HG03378 (cell line): ENCODE measurements at regions not wholly inside any gene's neighbourhood (a gene's known extent, or its start where the extent isn't known, plus 50 kb on each side); places are given as distances from the start of the nearest gene placed in this dataset.
"Not testable (repeated sequence)": the region's sequence is repeated elsewhere in the genome, so short reads cannot be mapped to it uniquely, and the experiment has no call there.

ENCODE experiments used
- ATAC-seq: cut with Tn5 transposase; IDR thresholded peaks from one replicate; pipeline ENCODE4 v1.9.1; 2021; ENCODE audit warnings: mild to moderate bottlenecking, moderate library complexity; ENCODE audit not compliant: unreplicated experiment

DNA sequence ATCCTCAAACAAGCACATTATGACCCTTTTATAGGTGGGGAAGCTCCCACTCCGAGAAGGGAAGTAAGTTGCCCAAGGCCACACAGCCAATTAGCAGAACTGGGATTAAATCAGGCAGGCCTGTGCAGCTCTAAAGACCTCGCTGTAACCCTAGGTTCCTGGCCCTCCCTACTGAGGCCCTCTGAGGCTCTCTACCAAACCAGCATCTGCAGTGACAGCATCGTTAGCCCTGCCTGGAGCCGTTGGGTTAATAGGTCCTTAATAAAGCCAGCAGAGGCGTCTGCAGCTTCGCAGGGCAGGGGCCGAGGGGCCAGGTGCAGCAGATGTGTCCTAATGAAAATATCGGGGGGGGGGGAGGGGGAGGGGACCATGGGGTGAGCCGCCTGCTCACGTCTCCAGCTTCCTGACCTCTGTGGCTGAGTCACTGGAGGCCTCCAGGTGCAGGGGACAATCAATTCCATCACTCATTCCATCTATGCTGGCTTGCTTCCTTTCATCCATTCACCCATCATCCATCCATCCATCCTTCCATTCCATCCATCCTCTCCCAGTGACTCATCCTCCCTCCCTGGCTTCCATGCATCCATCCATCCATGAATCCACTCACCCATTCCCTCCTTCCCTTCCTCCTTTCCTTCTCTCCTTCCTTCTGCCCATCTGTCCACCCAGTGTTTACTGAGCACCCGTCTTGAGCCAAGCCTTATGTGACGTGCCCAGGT, 203.9 kb downstream of the C9orf50 start:
- no peak for ATAC-seq

DNA sequence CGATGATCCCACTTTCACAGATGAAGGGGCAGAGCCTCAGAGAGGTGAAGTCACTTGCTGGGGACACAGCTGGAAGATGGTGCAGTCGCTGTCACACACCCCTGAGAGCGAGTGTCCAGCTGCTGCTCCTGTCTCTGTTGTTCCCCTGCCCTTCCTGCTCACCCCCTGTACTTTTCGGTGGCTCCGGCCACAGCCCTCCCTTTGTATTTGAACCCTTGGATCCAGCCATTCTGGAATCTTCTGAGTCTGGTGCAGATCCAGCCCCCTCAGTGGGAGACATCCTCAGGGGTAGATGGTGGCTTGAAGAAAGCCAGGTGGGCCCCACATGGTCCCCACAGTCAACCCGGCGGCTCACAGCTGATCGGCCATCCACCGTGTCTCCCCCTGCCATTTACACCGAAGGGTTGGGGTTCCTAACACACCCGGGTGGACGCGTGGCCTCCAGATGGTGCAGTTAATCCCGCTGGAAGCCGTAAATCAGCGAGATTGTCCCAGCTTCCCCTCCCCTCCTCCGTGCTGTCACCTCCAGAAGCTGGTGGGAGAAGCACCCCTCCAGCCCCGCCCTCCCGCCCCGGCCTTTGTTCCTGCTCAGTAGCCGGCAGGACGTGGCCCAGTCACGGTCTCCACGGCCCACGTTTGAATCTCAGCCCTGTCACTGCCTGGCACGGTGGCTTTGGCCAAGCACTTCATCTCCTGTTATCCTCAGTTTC, 204.8 kb downstream of the C9orf50 start:
- ATAC-seq = no peak

- no peak for ATAC-seq
Observed at GRCh38 chr9:129414993-129415941, 205.6 kb downstream of the C9orf50 start.

DNA sequence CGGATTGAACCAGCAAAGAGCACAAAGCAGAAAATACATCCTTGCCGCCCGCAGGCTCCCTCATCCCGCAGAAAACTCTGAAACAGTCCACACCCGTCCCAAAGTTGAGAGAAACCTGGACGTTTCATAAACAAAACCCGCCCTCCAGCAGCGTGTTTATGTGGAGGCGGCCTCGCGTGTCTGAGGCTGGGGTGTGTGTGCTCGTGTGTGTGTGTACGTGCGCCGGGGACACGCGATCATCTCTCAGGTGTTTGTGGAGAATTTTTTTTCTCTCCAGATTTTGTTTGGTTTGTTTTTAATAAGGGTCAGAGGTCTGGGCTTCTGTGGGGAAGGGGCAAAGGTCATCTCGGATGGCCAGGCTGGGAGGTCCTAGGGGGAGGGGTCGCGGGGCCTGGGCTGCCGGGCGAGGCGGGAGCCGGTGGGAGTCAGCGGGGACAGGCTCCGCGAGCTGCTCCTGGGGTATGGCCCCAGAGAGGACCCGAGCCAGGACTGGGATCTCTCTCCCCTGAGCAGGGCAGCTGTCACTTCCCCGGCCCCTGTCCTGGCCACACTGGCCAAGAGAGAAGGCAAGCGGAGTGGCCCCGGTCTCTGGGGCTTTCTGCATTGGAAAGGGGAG, 206.4 kb downstream of the C9orf50 start:
- no peak for ATAC-seq

DNA sequence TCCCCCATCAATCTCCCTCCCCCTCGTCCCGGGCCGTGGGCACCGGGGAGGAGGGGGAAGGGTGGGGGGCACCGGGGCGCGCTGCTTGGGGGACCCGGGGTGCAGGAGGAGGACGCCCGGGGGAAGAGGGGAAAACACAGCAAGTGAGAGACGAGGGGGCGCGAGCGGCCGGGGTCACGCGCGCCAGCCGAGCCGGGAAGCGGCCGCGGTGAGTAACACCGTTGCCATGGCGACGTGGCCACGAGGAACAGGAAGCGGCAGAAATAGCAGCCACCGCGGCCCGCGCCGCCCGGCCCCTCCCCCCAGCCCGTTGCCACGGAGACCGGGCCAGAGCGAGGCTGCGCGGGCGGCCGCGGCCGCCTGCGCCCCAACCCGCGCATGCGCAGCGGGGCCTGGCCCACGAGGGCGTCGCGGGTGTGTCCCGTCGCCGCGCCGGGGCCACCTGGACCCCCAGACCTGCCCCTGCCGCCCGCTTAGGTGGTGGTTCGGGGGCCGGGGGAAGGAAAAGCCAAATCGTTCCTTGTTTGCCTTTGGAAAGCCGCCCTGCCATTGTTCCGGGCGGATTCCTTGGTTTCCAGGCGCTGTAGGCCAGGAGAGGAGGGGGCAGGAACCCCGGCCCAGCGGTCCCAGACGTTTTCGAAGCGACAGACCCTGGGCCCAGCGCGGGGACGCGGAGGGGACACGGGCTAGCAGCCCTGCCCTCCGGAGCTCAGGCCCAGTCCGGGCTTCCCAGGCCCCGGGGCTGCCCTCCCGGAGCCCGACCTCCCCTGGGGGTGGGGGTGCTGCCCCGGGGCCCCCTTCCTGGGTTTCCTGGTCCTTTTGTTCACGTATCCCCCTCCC, 207.1 kb downstream of the C9orf50 start:
- peak; percentile 69 for ATAC-seq

DNA sequence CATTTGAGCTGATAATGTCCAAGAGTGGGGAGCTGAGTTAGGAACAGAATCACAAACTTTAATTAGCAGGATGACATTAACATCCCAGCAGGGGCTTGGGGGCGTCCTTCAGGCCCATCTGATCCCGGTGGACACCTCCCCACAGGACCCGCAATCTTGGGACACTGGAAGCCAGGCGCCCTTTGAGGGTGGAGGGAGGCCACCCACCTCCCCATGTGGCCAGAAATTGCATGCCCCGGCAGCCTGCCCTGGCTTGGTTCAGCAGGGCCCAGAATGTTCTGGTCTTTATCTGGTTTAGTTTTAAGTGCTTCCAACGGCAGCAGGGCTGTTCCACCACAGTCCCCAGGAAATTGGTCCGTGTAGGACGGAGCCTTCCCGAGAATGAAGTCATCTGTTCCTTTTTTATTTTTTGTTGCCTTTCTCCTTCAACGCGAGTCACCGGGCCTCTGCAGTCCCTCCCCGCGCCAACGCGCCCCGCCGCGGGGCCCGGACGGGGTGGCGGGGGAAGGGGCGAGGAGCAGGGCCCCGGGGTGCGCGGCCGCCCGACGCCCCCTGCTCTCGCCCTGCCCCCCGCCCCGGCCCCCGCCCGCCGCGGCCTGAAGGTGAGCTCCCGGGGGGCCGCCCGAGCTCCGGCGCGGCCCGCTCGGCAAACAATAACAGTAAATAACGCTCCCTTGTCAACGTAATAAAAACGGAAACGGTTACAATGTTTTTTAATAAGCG, 207.9 kb downstream of the C9orf50 start:
- peak; percentile 20 for ATAC-seq

- not testable (repeated sequence) for ATAC-seq
Observed at GRCh38 chr9:129412176-129412813, 208.6 kb downstream of the C9orf50 start.

DNA sequence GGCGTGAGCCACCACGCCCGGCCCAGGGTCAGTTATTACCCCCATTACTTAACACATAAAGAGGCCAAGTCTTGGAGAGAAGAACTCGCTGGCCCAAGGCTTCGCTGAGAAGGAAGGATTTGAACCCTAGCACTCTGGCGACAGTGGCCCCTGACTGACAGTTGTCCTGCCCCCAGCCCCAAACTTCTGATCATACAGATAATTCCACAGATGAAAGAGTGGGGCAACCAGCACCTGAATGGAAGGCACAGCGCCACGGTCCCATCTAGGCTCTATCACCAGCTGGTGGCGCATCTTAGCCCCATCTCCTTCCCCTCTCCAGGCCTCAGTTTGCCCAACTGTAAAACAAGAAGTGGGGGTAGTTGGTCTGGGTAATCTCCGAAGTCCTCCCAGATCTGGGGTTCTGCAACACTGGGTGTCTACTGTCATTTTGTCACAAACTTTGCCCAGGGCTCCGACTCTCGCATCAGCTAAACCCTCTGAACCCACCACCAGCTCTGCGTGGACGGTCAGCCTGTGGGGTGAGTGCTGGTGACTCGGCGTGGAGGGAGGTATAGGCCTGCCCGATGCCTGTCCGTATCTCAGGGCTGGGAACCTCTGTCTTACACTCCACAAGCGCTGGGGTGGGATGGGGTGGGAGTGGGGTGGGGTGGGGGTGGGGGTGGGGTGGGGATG, 209.3 kb downstream of the C9orf50 start:
- no peak for ATAC-seq

- ATAC-seq = no peak
Observed at GRCh38 chr9:129410226-129410625, 210.7 kb downstream of the C9orf50 start.

GRCh38 chr9:129408535-129409215, 212.2 kb downstream of the C9orf50 start:
- ATAC-seq = no peak

DNA sequence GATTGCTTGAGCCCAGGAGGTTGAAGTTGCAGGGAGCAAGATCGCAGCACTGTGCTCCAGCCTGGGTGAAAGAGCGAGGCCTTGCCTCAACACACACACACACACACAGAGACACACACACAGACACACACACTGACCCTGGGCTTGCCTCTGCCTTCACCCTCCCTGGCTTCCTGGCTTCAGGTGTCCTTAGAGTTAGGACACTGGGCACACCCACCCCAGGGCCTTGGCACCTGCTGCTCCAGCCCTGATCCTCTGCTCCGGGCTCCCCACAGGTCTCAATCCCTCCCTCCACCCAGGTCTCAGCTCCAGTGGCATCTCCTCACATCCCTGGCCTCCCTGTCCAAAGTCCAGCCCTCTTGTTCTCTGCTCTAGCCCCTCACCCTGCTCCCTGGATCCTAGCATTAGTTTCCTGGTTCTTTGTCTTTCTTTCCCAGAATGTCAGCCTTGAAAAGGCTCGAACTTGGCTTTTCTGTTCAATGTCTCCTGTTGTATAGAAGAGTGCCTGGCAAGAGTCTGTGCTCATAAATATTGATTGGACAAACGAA, 212.9 kb downstream of the C9orf50 start:
- ATAC-seq = no peak

DNA sequence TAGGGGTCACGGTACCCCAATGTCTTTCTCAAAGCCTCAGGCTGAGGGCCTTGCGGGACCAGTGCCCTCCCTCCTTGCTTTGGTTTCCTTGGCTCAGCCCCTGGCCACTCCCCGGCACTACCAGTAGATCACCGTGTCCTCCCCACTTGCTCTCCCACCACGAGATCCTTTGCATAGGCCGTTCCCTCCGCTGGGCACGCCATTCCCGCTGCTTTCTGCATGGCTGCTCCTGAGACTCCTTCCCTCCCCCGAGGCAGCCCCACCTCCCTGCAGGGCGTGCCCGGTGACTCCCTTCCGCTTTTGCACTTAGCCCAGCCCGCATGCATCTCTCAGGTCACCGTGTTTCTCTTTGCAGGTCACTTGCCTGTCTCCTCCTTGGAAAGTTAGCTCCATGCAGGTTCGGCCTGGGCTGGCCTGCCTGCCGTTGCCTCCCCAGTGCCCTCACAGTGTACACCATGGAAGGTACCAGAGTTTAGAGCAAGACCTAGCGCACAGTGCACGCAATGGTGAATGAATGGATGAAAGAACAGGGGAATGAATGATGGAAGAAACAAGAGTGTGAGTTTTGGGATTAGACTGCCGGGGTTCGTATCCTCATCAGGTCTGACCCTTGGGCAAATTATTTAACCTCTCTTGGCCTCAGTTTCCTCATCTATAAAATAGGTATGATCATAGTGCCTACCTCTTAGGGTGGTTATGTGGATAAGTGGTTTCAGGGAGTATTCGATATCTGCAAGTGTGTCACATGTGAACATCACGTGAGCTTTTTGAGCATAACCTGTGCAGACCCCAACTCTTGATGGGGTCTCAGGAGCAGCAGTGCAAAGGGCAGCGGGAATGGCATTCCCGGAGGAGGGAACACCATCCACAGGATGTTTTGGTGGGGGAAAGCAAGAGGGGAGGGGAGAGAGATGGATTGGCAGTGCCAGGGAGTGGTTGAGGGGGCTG, 214.3 kb downstream of the C9orf50 start:
- no peak for ATAC-seq

GRCh38 chr9:129405827-129406213, 215.1 kb downstream of the C9orf50 start:
- ATAC-seq = no peak

DNA sequence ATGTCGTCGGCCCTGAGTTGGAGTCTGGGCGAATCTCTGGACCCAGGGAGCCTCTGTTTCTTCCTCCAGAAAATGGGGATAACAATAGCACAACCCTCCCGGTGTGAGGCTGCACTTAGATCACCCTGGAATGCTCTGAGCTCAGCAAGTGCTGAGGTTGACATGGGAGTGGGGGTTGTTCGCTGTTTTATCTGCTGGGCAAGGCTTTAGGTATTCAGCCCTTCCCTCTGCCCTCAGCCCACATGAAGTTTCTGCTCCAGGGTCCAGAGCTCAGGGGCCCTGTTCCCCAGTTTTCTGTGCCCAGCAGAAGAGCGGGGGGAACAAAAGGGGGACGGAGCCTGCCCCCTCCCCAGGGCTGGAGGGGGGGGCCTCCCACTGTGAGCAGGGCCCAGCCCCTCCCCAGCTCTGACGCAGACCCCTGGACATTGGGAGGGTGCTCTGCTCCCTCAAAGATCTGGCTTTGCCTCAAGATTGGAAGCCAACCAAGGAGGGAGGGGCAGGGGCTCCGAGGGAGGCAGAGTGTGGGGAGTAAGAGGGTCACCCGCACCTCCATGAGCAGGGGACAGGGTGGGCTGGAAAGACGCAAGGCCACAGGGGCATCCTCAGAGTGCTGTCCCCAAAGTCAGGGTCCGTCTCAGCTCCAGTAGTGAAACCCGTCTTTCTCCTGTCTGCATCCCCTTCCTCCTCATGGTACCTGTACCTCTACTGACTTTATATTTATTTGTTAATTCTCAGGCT, 215.6 kb downstream of the C9orf50 start:
- no peak for ATAC-seq

GRCh38 chr9:129404621-129405020, 216.3 kb downstream of the C9orf50 start:
- ATAC-seq = no peak
